Ureter (tissue), 1 donor: ENCODE measurements at regions not wholly inside any gene's neighbourhood (a gene's known extent, or its start where the extent isn't known, plus 50 kb on each side); places are given as distances from the start of the nearest gene placed in this dataset.
"Not testable (repeated sequence)": the region's sequence is repeated elsewhere in the genome, so short reads cannot be mapped to it uniquely, and the experiment has no call there.

Experiments used
- DNase-seq: peaks from one replicate; pipeline ENCODE4 v3.0.0-alpha.2; 2020; ENCODE audit warnings: low spot score
- donor health status: DM: yes; HTN: yes; CAD: no.

DNA sequence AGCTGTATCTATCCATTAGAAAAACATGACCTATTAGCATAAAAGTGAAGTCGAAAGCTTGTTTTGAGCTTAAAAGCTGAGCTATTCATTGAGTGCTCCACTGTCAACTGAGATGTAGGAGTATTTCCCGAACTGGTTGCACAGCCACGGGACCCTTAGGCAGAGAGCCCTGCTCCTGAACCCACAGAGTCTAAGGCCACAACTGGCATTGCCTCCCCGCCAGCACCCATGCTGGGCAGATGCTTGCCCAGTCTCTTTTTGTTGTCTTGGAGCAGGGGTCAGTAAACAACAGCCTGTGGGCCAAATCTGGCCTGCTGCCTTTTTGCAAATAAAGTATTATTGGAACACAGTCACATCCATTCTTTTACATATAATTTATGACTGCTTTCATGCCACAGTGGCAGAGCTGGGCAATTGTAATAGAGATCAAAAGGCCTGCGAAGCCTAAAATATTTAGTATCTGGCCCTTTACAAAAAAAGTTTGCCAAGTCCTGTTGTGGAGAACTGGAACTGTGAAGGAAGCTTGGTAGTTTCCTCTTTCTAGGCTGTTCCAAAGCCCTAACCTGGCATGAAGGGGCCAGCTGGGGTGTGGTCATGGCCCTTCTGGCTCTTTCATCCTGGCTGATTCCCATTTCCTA is 58.4 kb upstream of the WAPL start:
- DNase-seq: no peak

DNA sequence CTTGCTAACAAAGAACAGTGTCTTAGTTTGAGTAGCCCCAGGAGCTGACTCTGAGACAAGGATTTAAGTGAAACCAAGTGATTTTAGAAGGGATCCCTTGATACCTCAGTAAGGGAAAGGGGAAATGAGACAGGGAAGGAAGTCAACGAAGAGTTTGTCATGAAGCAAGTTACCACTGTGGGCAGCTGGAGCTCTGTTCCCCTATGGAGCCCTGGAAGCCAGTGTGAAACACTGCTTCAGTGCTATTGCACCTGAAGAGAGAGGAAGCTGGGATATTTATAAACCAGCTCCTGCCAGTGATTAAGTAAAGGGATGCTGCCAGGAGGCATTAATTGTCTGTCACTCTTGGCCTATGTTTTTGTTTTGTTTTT is 58.9 kb upstream of the WAPL start:
- no peak for DNase-seq

DNA sequence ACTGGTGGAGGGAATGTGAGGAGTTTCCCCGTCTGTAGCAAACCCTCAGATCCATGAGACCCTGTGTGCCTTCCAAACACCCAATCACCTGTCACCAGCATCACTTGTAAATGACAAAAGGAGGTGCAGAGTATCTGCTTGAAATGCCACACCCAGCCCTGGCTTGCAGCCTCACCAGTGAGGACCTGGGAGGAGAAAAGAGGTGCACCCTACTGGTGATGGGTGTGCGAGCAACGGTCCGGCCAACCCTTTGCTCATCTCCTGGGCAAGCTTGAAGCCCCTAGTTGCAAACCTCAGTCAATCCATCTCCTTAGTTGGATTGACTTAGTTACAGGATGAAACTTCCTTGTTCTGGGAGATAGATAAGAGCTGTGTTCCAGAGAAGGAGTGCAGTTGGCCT is 62.4 kb upstream of the WAPL start:
- DNase-seq: no peak

DNA sequence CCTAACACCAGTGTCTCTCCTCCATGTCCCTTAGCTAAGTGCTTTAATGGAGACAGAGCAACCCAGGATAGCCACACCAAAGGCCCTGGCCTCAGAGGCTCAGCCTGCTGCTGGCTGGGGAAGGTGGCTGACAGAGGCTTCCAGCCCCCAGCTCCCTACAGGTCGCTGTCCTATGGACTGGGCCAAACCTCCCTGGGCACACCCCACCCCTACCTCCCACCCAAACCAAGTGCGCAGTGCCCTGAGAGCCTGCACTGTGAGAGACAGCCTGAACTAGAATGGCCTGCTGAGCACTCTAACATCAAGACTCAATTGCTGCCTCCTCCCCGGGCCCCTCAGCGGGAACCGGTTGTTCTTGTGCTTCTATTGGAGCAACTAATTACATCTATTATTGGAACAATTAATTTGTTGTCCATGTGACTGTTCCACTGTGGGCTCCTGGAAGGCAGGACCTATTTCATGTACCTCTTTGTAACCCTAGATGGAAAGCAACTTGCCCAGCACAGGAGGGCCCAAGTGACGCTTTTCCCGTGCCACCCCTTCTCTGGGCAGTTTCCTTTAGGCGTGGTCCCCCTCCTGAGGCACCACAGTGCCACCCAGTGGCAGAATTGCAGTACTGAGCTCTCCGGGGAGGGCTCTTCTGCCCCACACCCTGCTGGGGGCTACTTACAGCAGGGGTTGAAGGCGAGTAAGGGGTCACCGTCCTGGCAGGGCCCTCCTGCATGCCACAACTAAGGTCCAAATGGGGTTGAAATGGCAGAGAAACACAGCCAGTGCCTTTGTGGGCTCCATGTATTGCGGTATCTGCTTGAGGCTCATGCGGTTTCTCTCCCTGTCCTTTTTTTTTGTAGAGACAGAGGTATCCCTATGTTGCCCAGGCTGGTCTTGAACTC is 63.7 kb upstream of the WAPL start:
- DNase-seq: peak; percentile 70

DNA sequence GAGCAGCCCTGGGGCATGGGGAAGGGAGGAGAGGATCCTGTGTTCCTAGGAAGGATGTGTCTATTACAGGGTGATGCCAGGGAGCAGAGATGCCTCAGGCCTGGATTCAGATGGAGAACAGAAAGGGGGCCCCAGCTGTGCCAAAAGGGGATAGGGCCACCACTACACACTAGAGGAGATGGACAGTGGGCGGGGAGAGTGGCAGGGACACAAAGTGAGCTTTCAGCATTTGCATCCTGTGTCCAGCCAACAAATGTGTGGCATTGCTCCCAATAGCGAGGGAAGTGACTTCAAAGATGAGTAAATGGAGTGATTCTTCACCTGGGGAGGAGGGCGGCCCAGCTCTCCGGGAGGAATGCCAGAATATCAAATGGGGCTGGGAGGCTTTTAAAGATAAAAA is 64.9 kb upstream of the WAPL start:
- DNase-seq: no peak

DNA sequence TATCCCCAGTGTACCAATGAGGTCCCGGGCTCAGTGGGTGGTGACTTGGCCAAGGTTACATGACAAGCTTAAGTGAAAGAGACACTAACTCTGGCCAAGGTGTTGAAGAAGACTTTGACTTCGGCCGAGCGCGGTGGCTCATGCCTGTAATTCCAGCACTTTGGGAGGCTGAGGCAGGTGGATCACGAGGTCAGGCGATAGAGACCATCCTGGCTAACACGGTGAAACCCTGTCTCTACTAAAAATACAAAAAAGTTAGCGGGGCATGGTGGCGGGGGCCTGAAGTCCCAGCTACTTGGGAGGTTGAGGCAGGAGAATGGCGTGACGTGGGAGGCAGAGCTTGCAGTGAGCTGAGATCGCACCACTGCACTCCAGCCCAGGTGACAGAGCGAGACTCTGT is 65.6 kb upstream of the OPN4 start:
- DNase-seq: not testable (repeated sequence)

DNA sequence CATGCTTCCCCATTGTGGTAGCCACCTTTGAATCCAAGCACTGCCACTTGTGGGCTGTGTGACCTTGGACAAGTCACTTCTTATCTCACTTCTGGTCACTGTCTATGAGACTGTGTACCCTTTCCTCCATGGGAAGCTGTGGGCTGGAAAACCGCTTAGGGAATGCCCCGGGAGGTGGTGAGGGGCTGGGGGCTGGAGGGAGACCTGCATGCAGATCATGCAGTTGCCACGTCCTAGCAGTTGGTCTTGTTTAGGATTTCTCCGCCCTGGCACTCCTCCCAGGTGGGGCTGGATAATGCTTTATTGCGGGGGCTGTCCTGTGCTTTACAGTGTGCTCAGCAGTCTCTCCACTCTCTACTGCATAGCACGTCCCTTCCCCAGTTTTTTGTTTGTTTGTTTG is 62.9 kb upstream of the OPN4 start:
- no peak for DNase-seq

DNA sequence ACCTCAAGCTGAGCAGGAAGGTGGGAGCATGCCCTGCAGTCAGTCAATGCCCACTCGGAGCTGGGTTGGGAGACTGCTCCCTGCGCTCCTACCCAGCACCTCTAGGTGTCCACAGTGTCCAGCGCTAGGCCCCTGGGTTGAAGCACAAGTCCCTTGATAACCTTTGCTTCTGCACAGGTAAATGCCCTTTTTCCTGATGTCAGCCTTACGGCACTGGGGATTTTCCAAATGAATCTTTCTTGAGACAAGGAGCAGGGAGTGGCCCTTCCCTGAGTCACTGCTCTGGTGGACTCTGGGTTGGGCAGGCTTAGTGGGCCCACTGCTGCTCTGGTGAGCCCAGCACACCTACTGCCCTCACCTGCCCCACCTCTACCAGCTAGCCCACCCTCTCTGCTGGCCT is 61.9 kb upstream of the OPN4 start:
- no peak for DNase-seq

DNA sequence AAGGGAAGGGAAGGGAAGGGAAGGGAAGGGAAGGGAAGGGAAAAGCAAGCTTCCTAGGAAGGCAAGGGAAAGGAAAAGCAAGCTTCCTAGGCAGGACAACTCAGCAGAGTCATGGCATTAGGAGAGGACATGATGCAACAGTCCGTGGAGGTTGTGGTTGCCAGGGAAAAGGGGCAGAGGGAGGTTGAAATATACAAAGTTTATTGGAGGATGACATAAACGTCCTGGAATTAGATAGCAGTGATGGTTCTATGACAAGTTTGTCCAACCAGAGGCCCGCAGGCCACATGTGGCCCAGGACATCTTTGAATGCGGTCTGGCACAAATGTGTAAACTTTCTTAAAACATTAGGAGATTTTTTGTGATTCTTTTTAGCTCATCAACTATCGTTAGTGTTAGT is 59.8 kb upstream of the OPN4 start:
- no peak for DNase-seq

DNA sequence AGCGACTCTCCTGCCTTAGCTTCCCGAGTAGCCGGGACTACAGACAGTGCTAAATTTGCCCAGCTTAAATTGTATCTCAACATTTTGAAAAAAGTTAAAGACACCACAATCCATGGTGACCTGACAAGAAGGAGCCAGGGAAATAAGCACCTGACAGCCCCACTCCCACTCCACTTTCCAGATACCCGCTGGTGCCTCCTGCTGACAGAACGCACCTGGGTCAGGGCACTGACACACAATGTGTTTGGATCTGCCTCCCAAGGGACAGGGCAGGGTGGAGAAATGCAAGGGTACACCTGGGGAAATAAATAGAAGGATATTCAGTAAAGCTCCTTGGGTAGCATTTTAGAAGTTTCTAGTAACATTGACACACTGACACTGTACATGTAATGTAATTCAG is 58.9 kb upstream of the OPN4 start:
- no peak for DNase-seq

DNA sequence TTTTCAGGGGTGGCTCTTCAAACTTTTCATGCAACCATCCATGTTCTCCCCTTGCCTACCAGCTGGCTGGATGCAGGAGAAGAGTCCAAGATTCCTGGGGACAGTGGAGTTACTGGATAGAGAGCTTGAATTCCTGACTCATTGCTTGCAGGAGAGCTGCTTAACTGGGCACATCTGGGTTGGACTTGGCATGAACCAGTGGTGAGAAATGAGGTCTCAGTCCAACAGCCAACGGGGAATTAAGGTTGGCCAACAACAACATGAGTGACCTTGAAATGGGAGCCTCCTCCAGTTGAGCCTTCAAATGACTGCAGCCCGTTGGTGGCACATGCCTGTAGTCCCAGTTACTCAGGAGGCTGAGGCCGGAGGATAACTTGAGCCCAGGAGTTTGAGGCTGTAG is 58.1 kb upstream of the OPN4 start:
- peak; percentile 25 for DNase-seq

DNA sequence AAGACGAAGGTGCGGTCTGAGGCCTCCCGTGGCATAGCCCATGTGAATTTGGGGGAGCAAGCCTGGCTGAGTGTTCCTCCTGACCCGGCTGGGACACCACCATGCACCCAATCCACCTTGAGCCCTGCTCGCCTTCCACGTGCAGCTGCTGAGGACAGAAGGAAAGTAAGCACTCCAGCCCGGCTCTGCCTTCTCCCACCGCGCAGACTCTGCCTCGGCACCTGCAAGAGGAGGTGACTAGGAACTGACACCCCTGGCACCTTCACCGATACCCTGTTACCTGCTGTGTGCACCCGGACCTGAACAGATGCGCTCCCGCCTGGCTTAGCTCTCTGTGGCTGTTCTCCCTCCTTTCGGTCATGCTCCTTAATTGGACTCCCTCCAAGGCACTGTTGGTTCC is 57.0 kb upstream of the OPN4 start:
- DNase-seq: peak; percentile 32

DNA sequence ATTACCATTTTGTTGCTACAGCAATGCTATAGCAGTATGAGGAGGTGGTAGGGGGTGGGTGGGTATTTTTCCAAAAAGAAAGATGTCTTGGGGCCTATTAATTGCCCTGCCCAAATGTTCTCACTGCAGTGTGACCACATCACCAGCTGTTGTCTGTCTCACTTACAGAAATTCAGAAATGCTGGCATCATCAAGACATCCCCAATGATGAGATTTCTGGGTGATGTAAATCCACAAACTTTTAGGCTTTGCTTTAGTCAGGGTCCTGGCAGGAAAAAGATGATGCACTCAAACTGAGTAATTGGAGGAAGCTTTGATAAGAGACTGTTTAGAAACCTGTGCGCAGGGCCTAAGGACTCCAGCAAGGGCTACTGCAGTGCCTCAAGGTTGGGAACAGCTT is 56.2 kb upstream of the OPN4 start:
- DNase-seq: peak; percentile 8

DNA sequence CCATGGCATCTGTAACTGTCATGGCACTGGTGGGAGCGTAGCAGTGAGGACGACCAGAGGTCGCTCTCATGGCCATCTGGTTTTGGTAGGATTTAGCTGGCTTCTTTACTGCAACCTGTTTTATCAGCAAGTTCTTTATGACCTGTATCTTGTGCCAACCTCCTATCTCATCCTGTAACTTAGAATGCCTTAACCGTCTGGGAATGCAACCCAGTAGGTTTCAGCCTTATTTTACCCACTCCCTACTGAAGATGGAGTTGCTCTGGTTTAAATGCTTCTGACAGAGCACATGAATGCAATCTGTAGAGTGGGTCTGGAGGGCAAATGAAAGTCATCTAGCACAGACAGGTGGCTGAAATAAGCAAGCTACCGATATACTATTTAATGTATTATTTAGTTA is 55.3 kb upstream of the OPN4 start:
- DNase-seq: no peak

DNA sequence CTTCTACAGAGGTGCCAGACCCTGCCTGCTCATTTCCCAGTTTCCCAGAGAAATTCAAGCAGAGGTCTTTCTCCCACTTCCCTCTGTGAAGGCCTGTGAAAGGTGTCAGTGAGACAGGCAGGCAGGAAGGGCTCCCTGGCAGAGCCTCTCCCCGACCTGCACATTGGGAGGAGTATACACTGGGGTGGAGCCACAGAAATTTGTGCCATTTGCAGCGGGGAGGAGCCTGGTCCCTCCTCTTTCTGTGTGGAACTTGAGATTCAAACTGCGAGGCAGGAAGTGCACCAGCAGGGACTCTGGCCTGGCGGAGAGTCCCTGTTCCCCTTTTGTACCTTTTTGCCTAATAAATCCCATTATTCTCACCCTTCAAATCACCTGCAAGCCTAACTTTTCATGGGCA is 54.6 kb upstream of the OPN4 start:
- DNase-seq: peak; percentile 46

DNA sequence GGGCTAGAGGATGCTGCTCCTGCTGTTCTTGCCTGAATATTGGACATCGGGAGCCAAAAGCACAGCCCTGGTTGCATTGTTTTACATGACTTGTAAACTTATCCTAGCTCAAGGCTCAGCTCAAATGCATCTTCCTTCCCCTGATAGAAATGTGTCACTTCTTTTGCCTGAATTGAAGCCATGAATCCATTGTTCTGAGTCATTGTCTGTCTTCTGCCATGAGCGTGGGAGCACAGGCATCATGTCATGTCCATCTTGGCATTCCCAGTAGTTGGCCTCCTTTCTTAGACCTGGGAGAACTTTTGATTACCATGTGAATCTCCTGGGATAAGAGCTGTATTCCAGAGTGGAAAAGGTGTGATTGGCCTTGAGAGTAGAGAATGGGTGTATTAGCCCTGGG is 54.1 kb upstream of the OPN4 start:
- DNase-seq: no peak

DNA sequence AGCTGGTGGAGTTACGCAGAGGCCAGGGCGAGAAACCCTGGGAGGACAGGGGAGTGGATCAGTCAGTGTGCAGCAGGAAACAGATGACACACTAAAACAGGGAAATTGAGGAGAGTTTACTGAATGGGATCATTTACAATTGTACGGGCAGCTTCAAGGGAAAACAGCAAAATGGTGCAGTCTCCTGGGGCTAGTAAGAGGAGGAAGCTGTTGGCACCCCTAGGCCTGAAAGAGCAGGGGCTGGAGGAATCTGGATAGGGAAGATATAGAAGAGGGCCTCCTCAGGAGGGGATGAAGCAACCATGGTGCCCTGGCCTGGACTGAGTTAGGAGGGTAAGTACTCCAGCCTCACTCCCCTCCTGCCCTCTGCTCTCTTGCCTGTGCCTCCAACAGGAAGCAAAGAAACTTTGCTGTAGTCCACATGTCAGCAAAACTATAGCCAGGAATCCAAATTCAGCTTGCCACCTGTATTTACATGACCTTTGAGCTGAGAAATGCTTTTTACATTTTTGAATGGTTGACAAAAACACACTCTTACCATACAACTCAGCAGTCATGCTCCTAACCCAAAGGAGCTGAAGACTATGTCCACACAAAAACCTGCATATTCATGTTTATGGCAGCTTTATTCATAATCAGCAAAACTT is 52.3 kb upstream of the OPN4 start:
- DNase-seq: no peak

DNA sequence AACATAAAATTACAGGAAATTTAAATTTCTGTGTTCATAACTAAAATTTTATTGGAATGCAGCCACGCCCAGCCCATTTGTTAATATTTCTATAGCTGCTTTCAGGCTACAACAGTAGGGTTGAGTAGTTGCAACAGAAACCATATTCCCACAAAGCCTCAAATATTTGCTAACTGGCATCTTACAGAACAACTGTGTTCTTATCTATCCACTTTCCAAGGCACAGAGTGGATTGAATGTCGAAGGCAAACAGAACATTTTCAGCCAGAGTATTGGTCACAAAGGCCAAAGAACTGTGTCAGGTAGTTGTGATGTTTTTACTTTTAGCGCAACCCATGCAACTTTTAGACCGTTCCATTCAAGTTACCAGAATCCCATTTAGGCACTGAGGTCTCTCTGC is 51.1 kb upstream of the OPN4 start:
- no peak for DNase-seq
